Calu3 (cell line): ENCODE measurements at regions not wholly inside any gene's neighbourhood (a gene's known extent, or its start where the extent isn't known, plus 50 kb on each side); places are given as distances from the start of the nearest gene placed in this dataset.

Experiments used
- BruUV-seq: library from RNA; stranded (reverse); fragments of 400-500 nt; replicated peaks from 2 replicates; lab custom pipeline; 2021; lab: Mats Ljungman, UMichigan
- CTCF ChIA-PET: fragments of 300-600 bp; sonication (Branson Sonifier 250); formaldehyde crosslinking; loops from one replicate; lab custom pipeline; 2022; ENCODE audit warnings: antibody characterized with exemption; lab: Charles Lee
- DNase-seq: peaks from one replicate; pipeline ENCODE4 v3.0.0; 2022
- H3K27ac Mint-ChIP-seq: one replicate; pipeline ENCODE4 v1.8.0; 2022; ENCODE audit warnings: mixed read lengths; ENCODE audit not compliant: unreplicated experiment
- H3K27me3 Mint-ChIP-seq: one replicate; pipeline ENCODE4 v1.8.0; 2022; ENCODE audit warnings: mixed read lengths; ENCODE audit not compliant: unreplicated experiment
- H3K36me3 Mint-ChIP-seq: one replicate; pipeline ENCODE4 v1.8.0; 2022; ENCODE audit warnings: mild to moderate bottlenecking, moderate library complexity, mixed read lengths; ENCODE audit not compliant: insufficient read depth, unreplicated experiment
- H3K4me1 Mint-ChIP-seq: one replicate; pipeline ENCODE4 v1.8.0; 2022; ENCODE audit warnings: mild to moderate bottlenecking, low read depth, mixed read lengths; ENCODE audit not compliant: unreplicated experiment
- H3K4me3 Mint-ChIP-seq: one replicate; pipeline ENCODE4 v1.8.0; 2022; ENCODE audit warnings: mild to moderate bottlenecking, low read depth, moderate library complexity, mixed read lengths; ENCODE audit not compliant: unreplicated experiment
- H3K9me3 Mint-ChIP-seq: one replicate; pipeline ENCODE4 v1.8.0; 2022; ENCODE audit warnings: low read depth, mixed read lengths; ENCODE audit not compliant: unreplicated experiment
- CTCF ChIP-seq: fragments of 200-600 bp; IDR thresholded peaks from one replicate; pipeline ENCODE4 v1.8.0; 2022; ENCODE audit warnings: antibody characterized with exemption; ENCODE audit not compliant: unreplicated experiment
- intact Hi-C: fragments of 100-400 bp; cut with micrococcal nuclease; formaldehyde crosslinking; loops from one replicate; pipeline ENCODE4 v1.10.0; 2022; ENCODE audit not compliant: unreplicated experiment

- peaks cover 10% of the 10 kb centered on the region for H3K4me1 Mint-ChIP-seq
- no TSS peak for BruUV-seq
Observed at GRCh38 chr18:10061566-10062140, 147.8 kb downstream of the VAPA start.

GRCh38 chr18:10062302-10063300 lies 148.8 kb downstream of the VAPA start:
- no peak for DNase-seq
- peaks cover 5% of the 10 kb centered on the region for H3K4me1 Mint-ChIP-seq
- CTCF ChIA-PET, result interaction anchor here (0.6 to 1.4 kb wide), 3 partner anchors 10 to 466 kb away, joined by 3 to 5 read pairs (median 3); no protein-coding TSS in a partner anchor
- no peak for TF ChIP-seq CTCF
- H3K36me3 Mint-ChIP-seq, result no peaks in the 10 kb centered on the region
- H3K27me3 Mint-ChIP-seq, result peaks cover 41% of the 10 kb centered on the region
- no peak overlapping the region for H3K4me3 Mint-ChIP-seq
- BruUV-seq, result no TSS peak
- H3K27ac Mint-ChIP-seq, result no peak overlapping the region
- intact Hi-C loops, result no loop called here
- H3K9me3 Mint-ChIP-seq, result no peaks in the 10 kb centered on the region

More at GRCh38 chr18:10061566-10062140, 147.8 kb downstream of the VAPA start:
- no peaks in the 10 kb centered on the region for H3K9me3 Mint-ChIP-seq
- intact Hi-C loops, result no loop called here
- no peaks in the 10 kb centered on the region for H3K36me3 Mint-ChIP-seq
- peaks cover 41% of the 10 kb centered on the region for H3K27me3 Mint-ChIP-seq
- TF ChIP-seq CTCF, result no peak
- H3K4me3 Mint-ChIP-seq, result no peak overlapping the region
- no peak for DNase-seq
- H3K27ac Mint-ChIP-seq, result no peak overlapping the region
- CTCF ChIA-PET, result interaction anchor here (1.4 kb wide), 1 partner anchor 11 kb away, joined by 3 read pairs; no protein-coding TSS in a partner anchor

GRCh38 chr18:10063489-10063888 lies 149.7 kb downstream of the VAPA start:
- TF ChIP-seq CTCF, result no peak
- CTCF ChIA-PET, result interaction anchor here (0.6 to 1.4 kb wide), 2 partner anchors 9 to 467 kb away, joined by 3 read pairs; no protein-coding TSS in a partner anchor
- intact Hi-C loops, result no loop called here
- H3K36me3 Mint-ChIP-seq, result no peaks in the 10 kb centered on the region
- DNase-seq, result no peak
- H3K27me3 Mint-ChIP-seq, result peaks cover 48% of the 10 kb centered on the region
- no peaks in the 10 kb centered on the region for H3K9me3 Mint-ChIP-seq
- no peak overlapping the region for H3K4me3 Mint-ChIP-seq
- H3K27ac Mint-ChIP-seq, result no peak overlapping the region
- BruUV-seq, result no TSS peak
- no peaks in the 10 kb centered on the region for H3K4me1 Mint-ChIP-seq

GRCh38 chr18:10064267-10064666 lies 150.5 kb downstream of the VAPA start:
- CTCF ChIA-PET, result no interaction called here
- no peak for DNase-seq
- Mint-ChIP-seq H3K4me1 (no peaks in the 10 kb centered on the region), H3K36me3 (no peaks in the 10 kb centered on the region), H3K4me3 (no peak overlapping the region), H3K9me3 (no peaks in the 10 kb centered on the region), H3K27ac (no peak overlapping the region), H3K27me3 (peaks cover 56% of the 10 kb centered on the region)
- intact Hi-C loops, result no loop called here
- TF ChIP-seq CTCF, result no peak
- BruUV-seq, result no TSS peak
